GOT3 (cell line): ENCODE measurements at regions not wholly inside any gene's neighbourhood (a gene's known extent, or its start where the extent isn't known, plus 50 kb on each side); places are given as distances from the start of the nearest gene placed in this dataset.

Experiments
- DNase-seq: peaks from one replicate; lab custom pipeline; 2025; ENCODE audit warnings: mixed read lengths; lab: John Stamatoyannopoulos, UW

DNA sequence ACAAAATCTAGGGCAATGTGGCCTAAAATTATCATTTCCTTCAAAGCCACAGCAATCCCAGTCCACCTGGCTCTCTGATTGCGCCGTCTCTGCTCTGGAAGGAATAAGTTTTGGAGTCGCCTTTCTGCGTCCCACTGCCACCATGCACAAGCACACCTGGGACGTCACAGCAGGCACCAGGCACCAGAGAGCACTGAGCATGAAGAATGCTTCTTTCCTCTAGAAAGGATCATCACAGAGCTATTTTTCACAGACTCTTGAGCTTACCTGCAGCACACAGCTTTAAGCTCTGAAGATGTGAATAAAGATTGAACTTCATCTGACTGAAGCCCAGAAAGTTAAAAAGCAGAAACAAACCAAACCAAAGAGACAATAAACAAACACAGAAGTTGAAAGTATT is 170.0 kb upstream of the PPARGC1A start:
- DNase-seq: no peak

DNA sequence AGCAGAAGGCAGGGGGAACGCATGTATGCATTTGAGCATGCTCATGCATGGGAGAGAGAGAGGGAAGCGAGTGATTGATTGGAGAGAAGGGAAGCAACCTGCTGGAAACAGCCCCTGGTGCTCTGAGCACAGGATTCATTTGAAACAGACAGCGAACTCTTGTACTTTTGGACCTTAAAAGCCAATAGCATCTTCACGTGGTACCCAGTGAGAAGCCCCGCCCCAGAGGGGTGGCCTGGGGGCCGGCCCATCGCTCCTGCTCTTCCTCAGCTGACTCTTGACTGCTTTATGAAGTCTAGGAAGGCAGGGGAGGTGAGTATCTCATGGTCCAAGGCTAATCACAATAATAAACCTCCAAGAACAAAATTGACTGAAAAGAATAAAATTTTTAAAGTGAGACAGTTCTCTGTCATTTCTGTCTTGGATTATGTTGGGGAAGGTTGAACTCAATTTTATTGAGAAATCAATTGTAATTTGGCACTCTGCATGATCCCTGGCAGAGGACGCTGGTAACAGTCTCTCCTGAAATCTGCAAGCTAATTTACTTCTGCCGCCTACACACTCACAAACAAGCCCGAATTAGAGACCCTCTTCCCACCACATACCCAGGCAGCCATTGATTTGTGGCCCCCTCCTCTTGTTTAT is 168.2 kb upstream of the PPARGC1A start:
- no peak for DNase-seq

DNA sequence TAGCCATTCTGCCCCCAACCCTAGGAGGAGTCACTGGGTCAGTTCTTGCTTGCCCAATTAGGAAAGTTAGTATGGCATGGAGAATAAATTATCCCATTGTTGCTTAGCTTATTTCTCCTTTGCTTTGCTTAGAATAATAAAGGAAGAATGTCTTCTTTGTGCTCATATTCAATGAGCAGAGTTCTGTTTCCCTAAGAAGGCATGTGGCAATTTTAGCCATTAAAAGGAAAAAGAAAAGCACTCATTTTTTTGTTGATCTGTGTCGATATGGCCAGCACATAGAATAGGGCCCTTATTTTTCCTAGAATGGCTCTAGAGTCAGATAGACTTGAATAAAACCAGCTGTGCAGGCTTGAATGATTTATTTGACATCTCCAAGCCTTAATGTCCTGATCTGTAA is 166.4 kb upstream of the PPARGC1A start:
- no peak for DNase-seq

DNA sequence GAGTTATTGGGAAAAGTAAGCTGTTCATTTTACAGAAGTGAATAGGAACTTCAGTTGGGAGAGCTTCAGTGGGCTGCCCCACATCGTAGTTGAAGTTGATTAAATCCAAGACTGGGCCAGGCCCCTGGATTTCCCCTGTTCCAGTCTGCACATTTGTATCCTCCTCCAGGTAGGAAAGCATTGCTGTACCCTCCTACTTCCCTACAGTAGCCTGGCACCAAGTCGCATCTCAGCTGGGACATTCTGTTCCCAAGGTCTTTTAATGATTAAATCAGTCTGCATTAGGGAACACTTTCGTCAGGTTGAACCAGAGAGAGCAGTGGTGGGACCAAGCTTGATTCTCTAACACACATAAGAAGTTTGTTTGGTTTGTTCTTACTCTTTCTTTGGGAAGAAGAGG is 165.8 kb upstream of the PPARGC1A start:
- no peak for DNase-seq

DNA sequence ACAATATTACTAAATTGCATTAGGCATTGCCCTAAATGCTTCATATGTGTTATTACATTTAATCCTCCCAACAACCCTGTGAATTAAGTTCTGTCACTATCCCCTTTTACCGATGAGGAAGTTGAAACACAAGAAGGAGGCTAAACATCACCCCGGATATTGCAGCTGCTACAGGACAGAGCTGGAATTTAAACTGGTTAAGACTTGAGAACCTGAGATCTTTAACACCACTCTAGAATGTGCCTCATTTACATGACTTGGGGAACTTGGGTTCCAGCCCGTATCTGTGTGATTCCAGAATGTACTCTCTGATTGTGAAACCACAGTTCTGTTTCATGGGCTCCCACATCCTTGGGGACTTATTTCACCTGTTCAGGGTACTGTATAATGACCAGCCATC is 165.1 kb upstream of the PPARGC1A start:
- no peak for DNase-seq

DNA sequence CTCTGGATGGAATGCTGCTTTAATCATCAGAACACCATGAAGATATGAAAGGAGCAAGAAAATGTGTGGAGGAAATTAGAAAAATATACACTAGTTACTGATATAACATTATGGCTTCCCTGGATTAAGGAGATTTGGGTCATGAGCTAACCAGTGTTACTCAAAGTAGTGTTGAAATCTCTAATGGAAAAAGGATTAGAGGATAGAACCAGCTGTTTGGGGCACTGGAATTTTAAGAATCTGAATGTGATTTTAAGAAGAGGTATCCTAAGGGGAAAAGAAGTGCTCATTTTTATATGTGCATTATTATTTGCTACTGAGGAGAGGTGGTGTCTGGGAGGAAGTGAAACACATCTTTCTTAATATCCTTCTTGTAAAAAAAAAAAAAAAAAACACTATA is 164.1 kb upstream of the PPARGC1A start:
- no peak for DNase-seq

DNA sequence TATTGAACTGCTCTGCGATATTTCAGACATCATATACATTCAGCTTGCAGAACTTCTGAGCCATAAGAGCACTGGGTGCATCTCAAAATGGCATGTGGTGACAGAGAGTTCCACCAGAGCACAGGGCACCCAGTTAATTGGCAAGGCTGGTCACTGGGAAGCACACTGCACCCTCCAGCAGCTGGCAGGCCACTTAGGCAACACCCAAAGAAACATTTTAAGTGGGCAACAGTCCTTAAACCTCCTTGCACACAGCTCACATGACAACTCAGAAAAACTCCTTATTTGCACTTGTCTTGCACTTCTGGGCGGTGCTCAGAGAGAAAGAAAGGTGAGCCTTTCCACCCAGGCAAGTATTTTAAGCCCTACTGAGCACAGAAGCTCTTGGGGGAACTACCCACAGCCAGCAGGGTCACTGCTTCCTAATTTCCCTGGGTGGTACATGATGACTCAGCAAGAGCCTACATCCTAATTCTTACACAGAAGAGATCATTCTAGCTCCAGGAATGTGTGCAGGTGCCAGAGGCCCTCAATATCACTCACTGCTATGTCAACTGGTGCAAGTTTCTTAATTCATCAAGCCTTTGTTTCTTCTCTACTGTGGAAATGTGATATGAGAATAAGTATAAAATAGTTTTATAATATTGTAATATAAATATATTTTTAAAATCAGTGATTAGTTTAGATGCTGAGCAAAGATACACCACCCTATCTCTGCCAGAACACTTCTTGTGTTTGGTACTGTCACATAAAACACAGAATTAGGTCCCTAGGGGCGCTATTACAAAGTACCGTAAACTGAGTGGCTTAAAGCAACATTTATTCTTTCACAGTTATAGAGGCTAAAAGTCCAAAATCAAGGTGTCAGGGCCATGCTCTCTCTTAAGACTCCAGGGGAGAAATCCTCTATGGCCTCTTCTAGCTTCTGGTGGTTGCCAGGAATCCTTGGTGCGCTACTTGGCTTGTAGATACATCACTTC is 155.1 kb upstream of the PPARGC1A start:
- no peak for DNase-seq

DNA sequence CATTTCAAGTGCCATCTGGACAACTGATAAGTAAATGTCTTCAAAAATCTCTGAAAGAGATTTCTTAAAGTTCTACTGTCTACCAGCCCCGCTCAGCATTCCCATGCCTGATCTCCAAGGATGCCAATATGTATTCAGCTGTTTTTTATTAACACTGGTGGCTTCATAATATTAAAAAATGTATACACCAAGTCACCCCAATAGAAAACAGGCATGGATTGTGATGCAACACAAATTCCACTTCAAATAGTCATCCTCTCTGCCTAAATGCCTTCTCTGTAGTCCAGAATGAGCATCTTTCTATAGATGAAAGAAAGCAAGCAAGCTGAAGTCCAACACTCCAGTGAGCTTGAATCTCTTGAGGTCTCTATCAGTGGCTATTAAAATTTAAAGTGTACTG is 152.2 kb upstream of the PPARGC1A start:
- DNase-seq: no peak

DNA sequence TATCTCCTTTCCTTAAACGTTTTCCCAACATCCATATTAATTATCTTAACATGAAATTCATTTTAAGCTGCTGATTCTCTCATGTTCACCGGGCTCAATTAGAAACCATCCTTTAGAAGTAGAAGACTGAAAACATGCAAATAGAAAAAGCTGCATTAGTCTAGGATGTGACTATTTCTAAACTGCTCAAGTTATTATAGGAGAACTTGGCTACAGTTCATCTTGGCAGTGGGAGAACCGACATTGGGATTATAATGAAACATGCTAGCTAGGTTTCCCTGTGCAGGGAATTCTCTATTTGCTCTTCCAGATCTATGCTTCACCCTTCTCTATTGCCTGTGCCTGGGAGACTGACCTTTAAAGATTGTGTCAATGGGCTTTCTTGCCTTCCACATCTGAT is 151.0 kb upstream of the PPARGC1A start:
- DNase-seq: no peak

DNA sequence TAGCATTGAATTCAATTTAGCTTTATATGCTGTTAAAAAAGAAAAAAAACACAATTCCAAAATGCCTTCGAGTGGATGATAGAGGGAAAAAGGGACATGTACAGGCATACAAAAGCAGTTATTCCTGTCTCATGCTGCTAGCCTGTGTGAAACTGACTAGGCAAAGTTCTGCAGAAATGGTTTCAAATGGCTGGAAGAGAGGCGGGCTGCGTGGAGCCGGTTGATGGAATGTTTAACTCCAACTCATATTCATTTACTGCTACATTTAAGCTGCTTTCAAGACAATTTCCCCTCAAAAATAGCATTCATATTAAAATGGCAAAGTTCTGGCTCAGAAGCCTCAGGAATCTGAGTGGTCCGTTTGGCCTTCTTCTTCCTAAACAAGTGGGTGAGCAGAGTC is 143.8 kb upstream of the PPARGC1A start:
- no peak for DNase-seq

DNA sequence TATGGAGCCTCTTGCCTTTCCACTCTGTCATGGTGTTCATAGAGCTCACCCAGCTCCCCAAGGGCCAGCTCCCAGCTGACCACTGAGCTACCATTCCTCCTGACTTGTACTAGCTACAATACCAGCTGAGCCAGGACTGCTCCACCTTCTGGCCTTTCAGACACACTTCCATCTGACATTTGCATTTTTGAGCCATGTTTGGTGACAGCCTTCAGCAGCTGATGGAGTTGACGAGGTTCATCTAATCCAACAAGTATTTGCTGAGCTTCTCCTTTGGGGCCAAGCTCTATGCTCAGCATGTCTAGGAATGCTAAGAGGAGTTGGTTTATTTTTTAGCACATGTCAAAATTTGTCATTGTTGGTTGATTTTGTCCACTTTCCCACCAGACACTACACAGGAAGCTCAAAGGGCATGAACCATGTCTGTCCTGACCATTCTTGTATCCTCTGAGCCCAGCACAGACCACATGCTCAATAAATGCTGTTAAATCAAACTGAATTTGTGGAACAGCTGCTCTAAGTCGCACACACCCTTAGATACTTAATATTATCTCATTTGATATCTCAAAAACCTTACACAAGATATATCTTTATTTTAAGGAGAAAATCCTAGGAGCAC is 142.6 kb upstream of the PPARGC1A start:
- DNase-seq: no peak

DNA sequence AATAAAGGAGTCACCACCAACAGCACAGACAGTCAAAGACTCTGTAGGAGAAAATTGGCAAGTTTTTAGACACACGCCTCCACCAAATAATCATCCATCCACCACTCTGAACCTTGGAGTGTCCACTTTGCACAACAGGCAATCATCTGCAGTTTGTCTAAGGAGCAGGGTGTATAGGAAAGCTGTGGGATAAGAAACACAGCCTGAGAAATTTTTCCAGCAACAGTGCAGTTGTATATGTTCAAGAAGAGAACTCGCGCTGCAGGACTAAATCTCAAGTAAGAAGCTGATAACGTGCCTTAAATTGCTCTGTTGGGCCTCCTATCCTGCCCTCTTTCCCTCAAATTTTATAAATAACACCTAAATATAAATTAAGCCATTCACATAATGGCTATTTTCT is 136.7 kb upstream of the PPARGC1A start:
- DNase-seq: no peak

DNA sequence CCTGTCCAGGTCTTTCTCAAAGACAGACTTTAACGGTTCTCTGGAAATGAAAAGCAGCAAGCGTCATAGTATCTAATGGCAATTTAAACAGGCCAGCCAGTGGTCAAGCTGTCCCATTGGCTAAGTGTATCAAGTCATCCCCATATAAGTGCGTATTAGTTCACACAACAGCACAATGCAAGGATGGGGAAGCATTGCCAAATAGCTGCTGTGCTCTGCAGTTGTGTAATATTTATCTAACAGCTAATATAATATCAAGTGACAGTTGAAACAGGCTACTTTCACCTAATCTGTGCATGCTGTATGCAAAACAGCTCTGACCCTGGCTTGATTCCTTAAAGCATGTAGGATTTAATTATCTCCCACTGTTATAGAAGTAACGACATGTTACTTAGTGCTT is 134.8 kb upstream of the PPARGC1A start:
- no peak for DNase-seq

DNA sequence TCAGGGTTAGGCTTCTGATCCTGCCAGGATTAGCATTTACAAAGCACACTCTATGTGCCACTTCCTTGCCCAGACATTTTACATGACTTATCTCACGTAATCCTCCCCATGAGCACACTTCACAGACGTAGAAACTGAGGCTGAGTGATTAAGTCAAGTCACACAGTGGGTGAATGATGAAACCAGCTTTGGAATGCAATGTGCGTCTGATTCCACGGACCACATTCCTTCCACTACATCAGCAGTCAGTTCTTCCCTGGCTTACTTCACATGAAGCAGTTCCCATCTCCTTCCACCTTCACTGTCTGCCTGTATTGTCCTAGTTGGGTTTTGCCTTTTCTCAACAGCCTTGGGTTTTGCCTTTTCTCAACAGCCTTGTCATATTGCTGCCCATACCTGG is 134.3 kb upstream of the PPARGC1A start:
- no peak for DNase-seq

DNA sequence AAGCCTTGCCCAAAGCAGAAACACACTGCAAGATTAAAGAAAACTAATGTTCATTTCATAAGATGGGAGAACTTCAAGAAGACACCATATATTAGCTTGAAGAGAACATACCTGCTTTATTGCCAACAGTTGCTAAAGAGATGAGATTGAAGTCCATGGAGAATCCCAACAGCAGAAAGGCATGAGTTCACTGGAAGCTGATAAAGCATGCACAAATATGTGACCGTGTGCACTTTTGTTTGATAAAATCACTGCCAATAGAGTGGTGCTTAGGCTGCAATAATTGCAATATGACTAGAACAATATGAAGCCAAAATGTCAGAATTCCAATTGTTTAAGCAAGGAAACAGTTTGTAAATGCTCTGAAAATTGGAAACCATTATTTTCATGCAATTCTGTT is 125.9 kb upstream of the PPARGC1A start:
- no peak for DNase-seq

DNA sequence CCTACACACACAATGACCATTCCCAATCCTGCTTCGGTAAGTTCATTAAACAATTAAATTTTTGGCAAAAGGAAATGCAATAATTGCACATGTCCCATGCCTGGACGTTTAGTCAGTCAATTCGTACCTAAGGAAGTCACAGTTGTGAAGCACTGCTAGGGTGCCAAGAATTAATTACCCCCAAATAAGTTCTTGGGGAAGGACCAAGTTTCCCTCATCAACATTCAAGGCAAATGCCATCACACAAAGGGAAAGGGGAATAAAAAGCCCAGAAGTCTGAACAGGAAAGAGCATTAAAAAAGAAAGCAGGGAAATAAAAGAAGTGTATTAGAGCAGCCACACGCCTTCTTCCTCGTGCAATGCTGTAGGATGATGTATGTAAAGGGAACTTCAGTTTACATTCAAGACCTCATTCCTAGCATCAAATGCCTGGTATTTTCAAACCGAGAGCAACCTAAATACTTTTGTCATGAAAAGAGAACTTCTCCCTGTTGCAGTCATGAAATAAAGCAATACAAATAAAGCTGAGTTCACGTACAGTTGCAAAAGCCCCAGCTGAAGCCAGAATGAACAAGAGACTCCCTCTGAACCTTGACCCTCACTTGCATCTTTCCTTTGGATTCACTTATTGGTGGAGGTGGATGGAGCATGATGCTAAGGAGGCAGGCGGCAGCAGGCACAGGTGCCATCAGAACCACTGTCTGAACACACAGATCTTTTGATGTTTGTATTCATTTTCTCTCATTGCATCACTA is 124.0 kb upstream of the PPARGC1A start:
- DNase-seq: no peak

DNA sequence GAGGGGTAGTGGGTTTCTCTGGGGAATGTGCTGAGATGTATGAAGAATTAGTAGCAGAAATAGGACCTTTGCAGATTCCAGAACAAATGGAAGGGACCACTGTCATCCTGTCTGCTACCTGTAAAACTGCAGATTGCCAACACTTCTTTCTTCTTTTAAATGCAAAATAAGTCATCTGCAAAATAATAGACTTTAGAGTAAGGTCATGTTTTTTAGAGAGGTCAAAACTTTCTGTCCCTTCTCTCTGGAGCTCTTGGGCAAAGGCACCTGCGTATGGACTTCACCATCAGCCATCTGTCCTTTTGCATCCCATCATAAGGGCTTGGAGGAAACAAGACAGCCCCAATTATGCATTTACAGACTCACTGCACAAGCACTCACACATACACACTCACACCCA is 121.1 kb upstream of the PPARGC1A start:
- no peak for DNase-seq

DNA sequence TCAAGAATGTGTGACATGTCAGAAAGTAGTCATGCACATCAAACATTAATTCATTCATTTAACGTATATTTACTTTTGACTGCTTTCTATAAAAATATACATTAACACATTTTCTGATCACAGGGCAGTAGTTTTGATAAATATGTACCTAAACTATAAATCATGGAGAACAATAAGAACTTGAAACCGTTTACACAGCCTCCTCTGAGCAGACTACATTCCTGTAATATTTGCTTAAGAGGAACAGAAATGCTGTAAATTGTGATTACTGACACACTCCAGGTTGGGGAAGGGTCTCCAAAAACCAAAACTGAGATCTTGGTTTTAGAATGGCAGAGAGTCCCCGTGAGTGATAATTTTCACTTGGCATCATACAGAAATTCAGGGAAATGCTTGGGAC is 120.7 kb upstream of the PPARGC1A start:
- DNase-seq: no peak

DNA sequence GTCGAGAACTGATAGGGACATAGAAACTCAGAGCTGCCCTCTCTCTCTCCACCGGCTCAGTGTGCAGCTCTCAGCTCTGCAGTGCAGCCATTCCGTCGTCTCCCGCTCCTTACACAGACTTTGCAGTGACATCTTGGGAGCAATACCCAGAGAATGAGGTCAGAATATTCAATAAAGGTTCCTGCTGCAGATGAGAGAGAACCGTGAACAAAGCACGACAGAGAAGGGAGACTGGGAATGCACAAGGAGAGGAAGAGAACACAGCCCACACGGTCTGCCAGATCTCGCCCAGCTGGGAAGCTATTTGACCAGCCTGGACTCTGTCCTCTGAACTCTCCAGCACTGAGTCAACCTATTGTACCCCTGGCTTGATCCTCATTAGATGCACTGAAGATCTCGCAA is 118.0 kb upstream of the PPARGC1A start:
- no peak for DNase-seq

DNA sequence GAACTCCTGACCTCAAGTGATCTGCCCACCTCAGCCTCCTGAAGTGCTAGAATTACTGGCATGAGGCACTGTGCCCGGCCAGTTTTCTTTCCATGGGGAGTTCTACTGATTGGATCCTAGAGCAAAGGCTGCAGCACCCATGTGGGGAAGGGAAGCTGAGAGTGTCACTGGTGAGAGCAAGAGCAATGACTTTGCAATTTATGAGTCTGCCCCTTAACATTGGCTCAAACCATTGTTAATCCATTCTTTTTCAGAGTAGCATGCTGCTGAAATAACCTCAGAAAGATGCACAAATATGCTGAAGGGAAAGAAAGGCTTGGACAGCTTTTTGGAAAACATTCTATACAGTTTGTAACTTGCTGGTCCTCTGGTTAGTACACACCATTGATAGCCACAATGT is 116.4 kb upstream of the PPARGC1A start:
- no peak for DNase-seq

DNA sequence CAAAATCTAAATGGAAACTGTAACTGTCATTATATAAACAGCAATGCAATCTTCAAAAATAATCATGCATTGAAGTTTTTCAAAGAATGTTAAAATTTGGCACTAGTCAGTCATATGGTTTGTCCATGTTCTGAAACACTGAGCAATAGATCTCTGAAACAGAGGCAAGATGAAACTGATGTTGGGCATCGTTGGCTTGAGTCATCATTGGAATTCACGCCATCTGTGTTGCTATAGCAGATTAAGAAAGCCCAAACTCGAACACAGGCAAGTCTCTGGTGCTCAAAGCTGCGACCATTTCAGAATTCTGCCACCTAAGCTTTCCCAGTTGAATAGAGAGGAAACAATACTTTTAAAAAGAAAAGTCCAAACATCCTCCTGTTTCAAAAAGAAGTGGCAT is 114.1 kb upstream of the PPARGC1A start:
- DNase-seq: no peak

DNA sequence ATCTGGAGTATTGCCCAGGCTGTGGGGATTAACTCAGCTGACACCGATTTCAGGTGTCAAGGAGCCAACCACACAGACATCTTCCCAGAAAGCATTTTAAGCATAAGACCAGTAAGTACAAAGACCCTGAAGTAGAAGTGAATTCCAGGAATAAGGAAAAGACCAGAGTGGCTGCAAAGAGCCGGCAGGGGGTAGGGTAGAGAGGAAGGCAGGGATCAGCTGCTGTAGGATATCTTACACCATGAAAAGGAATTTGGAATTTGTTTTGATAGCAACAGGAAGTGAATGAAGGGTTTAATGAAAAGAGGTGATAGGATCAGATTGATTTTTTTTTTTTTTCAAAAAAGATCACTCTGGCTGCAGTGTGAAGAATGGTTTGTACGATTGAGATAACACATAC is 113.6 kb upstream of the PPARGC1A start:
- DNase-seq: no peak
